Embryonic facial prominence (tissue), 1 donor: ENCODE measurements at regions not wholly inside any gene's neighbourhood (a gene's known extent, or its start where the extent isn't known, plus 50 kb on each side); places are given as distances from the start of the nearest gene placed in this dataset.
"Not testable (repeated sequence)": the region's sequence is repeated elsewhere in the genome, so short reads cannot be mapped to it uniquely, and the experiment has no call there.

Experiments used
- DNase-seq: peaks from one replicate; pipeline ENCODE4 v3.0.0-alpha.2; 2016; ENCODE audit errors: extremely low spot score

- DNase-seq = no peak
These were observed 314.7 kb upstream of the REG3G start for GRCh38 chr2:78710632-78711375.

GRCh38 chr2:78715293-78715692 lies 310.2 kb upstream of the REG3G start:
- no peak for DNase-seq

DNA sequence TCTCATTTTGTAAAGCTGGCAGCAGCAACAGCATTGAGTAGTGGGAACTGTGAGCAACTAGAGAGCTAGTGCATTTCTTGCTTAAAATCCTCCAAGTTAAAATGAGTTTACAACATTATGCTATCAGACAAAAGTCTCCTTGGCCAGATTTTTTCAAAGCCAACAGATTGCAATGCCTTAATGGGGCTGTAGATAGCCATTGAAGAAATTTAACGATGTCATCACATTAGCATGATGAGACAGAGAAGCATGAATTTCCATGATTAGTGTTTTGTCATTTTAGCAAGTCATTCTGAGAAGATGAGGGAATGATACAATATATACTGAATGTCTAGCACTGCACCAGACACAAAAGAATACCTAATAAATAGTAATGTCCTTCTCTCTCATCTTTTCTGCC lies 307.5 kb upstream of the REG3G start:
- DNase-seq = no peak

- DNase-seq = no peak
These were observed 307.0 kb upstream of the REG3G start for GRCh38 chr2:78718473-78718872.

- no peak for DNase-seq
These were observed 304.0 kb upstream of the REG3G start for GRCh38 chr2:78721355-78722033.

- no peak for DNase-seq
These were observed 291.3 kb upstream of the REG3G start for GRCh38 chr2:78734221-78734620.

DNA sequence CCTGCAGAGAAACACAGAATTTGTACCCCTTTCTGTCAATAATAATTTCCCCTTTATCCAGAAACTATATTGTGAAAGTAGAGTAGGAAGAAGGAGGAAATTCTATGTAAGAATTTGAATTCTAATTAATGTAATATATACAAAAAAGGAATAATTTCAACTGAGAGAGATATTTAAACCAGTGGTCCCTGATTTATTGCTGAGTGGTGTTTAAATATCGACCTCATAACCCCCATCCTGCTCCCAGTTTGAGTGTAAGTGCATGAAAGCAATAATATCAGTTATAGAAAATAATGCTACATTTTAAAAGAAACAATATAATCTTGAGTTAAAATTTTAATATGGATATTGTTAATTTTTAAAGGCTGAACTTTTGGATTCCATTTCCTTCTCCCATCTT lies 286.2 kb upstream of the REG3G start:
- no peak for DNase-seq

GRCh38 chr2:78749638-78750037 lies 275.9 kb upstream of the REG3G start:
- no peak for DNase-seq

- no peak for DNase-seq
These were observed 275.3 kb upstream of the REG3G start for GRCh38 chr2:78750219-78750618.

DNA sequence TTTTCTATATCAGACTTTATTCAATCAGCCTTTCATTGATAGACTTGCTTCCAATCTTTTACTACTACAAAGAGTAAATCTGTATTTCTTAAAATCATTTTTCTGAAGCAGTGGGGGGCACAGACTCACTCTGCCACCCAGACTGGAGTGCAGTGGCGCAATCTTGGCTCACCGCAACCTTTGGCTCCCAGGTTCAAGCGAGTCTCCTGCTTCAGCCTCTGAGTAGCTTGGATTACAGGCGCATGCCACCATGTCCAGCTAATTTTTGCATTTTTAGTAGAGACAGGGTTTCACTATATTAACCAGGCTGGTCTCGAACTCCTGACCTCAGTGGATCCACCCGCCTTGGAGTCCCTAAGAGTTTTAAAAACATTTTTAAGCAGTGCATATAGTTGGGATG lies 270.6 kb upstream of the REG3G start:
- no peak for DNase-seq

- DNase-seq = no peak
These were observed 268.3 kb upstream of the REG3G start for GRCh38 chr2:78757191-78757590.

GRCh38 chr2:78757640-78758039 lies 267.9 kb upstream of the REG3G start:
- DNase-seq = no peak

DNA sequence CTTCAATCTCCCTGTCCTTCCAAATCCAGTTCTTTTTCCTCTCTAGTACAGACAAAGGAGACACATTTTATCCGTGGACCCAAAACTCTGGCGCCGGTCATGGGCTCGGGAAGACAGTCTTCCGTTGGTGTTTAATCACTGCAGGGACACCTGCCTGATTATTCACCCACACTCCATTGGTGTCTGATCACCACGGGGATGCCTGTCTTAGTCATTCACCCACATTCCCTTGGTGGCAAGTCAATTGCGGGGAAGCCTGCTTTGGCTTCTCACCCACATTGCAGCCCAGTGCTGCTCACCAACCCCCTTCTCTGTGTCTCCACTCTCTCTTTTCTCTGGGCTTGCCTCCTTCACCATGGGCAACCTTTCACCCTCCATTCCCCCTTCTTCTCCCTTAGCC lies 266.7 kb upstream of the REG3G start:
- DNase-seq = not testable (repeated sequence)

GRCh38 chr2:78766459-78766858 lies 259.0 kb upstream of the REG3G start:
- no peak for DNase-seq

DNA sequence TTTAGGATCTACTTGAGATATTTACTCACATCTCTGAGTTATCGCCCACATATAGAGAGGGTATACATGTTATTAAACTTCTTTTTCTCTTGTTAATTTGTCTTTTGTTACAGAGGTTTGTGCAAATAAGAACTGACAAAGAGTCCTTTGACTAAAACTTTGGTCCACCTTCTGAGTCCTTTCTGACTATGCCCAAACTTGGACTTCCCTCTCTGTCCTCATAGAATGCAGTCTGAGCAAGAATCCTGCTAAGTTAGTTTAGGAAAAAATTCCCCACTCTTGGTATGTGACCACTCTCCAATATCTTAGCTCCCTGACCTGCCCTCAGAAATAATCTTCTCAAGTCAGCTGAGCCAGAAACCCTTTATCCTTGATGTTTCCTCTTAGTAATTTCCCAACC lies 257.5 kb upstream of the REG3G start:
- no peak for DNase-seq

DNA sequence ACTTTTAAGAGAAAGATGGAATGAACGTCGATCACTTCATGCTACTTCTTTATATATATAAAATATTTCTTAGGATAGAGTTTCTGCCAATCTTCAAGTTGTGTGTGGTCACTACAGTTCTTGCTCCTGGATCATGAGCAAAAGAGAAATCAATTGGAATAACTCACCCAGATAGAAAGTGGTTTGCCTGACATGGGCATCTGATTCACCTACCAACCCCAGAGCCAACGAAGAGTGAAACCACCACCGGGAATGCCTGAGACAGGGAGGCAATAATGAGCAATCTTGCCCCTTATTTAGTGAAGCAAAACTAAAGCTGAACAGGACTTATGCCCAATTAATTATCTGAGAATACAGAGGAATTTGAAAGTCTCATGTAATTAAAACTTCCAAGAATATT lies 250.2 kb upstream of the REG3G start:
- no peak for DNase-seq

- DNase-seq = no peak
These were observed 246.6 kb upstream of the REG3G start for GRCh38 chr2:78778756-78779510.

DNA sequence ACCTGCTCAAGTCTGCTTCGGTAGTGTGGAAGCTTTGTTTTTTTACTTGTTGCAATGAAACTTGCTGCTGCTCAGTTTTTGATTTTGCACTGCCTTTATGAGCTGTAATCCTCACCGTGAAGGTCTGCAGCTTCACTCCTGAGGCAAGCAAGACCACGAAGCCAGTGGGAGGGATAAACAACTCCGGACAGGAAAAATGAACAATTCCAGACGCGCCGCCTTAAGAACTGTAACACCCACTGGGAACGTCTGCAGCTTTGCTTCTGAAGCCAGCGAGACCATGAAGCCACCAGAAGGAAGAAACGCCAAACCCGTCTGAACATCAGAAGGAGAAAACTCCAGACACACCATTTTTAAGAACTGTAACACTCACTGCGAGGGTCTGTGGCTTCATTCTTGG lies 245.7 kb upstream of the REG3G start:
- no peak for DNase-seq

- peak; percentile 11 for DNase-seq
These were observed 245.2 kb upstream of the REG3G start for GRCh38 chr2:78780256-78780655.

DNA sequence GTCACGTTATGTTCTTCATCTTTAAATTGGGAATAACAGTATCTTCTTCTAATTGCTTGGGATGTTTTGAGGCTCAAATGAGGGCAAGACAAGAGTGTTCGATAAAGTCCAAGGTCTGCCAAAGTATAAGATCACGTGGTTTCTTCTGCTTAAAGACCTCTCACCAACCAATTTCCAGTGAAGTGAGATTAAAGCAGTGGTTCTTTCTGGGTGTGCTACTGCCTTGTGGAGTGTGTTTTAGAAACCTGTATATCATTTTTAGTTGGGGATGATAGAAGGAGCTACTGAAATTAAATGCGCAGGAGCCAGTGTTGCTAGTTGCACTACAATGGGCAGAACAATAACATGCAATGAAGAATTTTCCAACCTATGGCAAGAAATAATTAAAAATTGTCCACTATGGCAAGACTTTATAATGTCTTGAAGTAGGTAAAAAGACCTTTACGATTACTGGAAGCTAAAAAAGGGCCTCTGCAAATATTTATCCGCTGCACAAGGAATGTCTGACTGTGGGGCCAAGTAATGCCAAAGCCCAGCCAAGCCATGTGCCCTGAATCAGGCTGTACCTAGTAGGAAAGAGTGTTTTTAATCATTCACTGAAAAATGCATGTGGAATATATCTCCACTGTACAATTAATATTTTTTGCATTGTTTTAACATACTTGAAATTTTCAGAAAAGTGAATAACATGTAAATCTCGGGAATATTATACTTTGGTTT lies 244.5 kb upstream of the REG3G start:
- DNase-seq = peak; percentile 34

- DNase-seq = no peak
These were observed 243.3 kb upstream of the REG3G start for GRCh38 chr2:78782196-78782595.

GRCh38 chr2:78811955-78812610 lies 213.4 kb upstream of the REG3G start:
- DNase-seq = no peak
